MCF 10A (cell line): ENCODE measurements at regions not wholly inside any gene's neighbourhood (a gene's known extent, or its start where the extent isn't known, plus 50 kb on each side); places are given as distances from the start of the nearest gene placed in this dataset.

ENCODE experiments used
- BruUV-seq: library from RNA; stranded (reverse); fragments of 400-500 nt; replicated peaks from 2 replicates; lab custom pipeline; 2021; lab: Mats Ljungman, UMichigan
- CTCF ChIA-PET: fragments of 300-600 bp; sonication (Branson Sonifier 250); formaldehyde crosslinking; extraction: SDS; loops from one replicate; lab custom pipeline; 2021; ENCODE audit warnings: antibody characterized with exemption, inconsistent platforms; lab: Yijun Ruan, JAX
- POLR2A ChIA-PET: fragments of 300-600, 350-650 bp; sonication (Branson Sonifier 250); formaldehyde crosslinking; extraction: SDS; loops from one replicate; lab custom pipeline; 2020; ENCODE audit warnings: antibody characterized with exemption, inconsistent platforms; lab: Yijun Ruan, JAX
- DNase-seq: peaks from one replicate; pipeline ENCODE4 v3.0.0-alpha.2; 2018; ENCODE audit not compliant: unreplicated experiment
- H3K27ac Mint-ChIP-seq: one replicate; pipeline ENCODE4 v1.8.0; 2022; ENCODE audit warnings: mild to moderate bottlenecking, low read depth, mixed read lengths; ENCODE audit not compliant: unreplicated experiment
- H3K27me3 Mint-ChIP-seq: one replicate; pipeline ENCODE4 v1.8.0; 2022; ENCODE audit warnings: mixed read lengths; ENCODE audit not compliant: insufficient read depth, unreplicated experiment
- H3K36me3 Mint-ChIP-seq: one replicate; pipeline ENCODE4 v1.8.0; 2022; ENCODE audit warnings: mild to moderate bottlenecking, moderate library complexity, mixed read lengths; ENCODE audit not compliant: insufficient read depth, unreplicated experiment
- H3K4me1 Mint-ChIP-seq: one replicate; pipeline ENCODE4 v1.8.0; 2022; ENCODE audit warnings: mixed read lengths; ENCODE audit not compliant: insufficient read depth, unreplicated experiment
- H3K4me3 Mint-ChIP-seq: one replicate; pipeline ENCODE4 v1.8.0; 2022; ENCODE audit warnings: mild to moderate bottlenecking, moderate library complexity, mixed read lengths; ENCODE audit not compliant: unreplicated experiment
- H3K9me3 Mint-ChIP-seq: one replicate; pipeline ENCODE4 v1.8.0; 2022; ENCODE audit warnings: mixed read lengths; ENCODE audit not compliant: unreplicated experiment
- intact Hi-C: fragments of 100-400 bp; cut with micrococcal nuclease; formaldehyde crosslinking; loops from 2 replicates; pipeline ENCODE4 v1.14.1; 2022
- TF ChIP-seq, protein P1 (sequence below): fragments of 200-600 bp; IDR thresholded peaks from one replicate; pipeline ENCODE4 v1.8.0; 2022; ENCODE audit warnings: antibody characterized with exemption, mild to moderate bottlenecking; ENCODE audit not compliant: unreplicated experiment

DNA sequence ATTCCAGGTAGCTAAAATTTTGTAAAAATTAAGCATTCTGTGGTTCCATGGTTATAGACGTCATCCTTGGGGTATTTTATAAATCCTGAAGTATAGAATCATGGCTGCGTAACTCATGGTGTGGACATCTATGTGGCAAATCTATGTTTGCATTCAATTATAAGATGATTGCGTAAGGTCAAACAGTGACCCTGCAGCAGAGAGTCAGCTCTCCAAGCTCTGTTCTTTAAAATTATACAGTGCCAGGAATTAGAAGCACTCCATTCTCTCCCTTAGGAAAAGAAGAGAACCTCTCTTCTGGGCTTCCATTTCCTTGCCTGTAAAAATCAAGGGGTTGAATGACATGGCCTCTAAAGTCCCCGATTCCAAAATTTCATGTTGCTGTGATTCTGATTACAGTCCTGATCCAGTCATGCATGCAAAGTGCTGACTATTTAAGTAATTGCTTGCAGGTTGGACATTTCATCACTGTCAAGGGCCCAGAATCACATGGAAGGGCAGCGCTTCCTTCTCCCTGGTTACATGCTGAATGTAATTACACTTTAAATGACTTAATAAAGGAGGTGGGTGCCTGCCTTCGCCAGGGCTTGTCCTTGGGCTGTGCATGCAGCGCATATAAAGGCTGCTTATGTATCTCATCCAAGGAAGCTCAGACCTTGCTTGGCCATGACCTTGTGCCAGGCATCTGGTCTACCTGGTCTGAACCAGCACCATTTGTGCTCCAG, 550.7 kb downstream of the TYW1 start:
- TF ChIP-seq, protein P1, sequence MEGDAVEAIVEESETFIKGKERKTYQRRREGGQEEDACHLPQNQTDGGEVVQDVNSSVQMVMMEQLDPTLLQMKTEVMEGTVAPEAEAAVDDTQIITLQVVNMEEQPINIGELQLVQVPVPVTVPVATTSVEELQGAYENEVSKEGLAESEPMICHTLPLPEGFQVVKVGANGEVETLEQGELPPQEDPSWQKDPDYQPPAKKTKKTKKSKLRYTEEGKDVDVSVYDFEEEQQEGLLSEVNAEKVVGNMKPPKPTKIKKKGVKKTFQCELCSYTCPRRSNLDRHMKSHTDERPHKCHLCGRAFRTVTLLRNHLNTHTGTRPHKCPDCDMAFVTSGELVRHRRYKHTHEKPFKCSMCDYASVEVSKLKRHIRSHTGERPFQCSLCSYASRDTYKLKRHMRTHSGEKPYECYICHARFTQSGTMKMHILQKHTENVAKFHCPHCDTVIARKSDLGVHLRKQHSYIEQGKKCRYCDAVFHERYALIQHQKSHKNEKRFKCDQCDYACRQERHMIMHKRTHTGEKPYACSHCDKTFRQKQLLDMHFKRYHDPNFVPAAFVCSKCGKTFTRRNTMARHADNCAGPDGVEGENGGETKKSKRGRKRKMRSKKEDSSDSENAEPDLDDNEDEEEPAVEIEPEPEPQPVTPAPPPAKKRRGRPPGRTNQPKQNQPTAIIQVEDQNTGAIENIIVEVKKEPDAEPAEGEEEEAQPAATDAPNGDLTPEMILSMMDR, result no peak
- POLR2A ChIA-PET, result no interaction called here
- H3K4me1 Mint-ChIP-seq, result no peaks in the 10 kb centered on the region
- no peak for DNase-seq
- H3K36me3 Mint-ChIP-seq, result no peaks in the 10 kb centered on the region
- H3K4me3 Mint-ChIP-seq, result no peak overlapping the region
- no peaks in the 10 kb centered on the region for H3K27me3 Mint-ChIP-seq
- BruUV-seq, result no TSS peak
- H3K27ac Mint-ChIP-seq, result no peak overlapping the region
- H3K9me3 Mint-ChIP-seq, result peaks cover 33% of the 10 kb centered on the region
- intact Hi-C loops, result no loop called here
- CTCF ChIA-PET, result no interaction called here

DNA sequence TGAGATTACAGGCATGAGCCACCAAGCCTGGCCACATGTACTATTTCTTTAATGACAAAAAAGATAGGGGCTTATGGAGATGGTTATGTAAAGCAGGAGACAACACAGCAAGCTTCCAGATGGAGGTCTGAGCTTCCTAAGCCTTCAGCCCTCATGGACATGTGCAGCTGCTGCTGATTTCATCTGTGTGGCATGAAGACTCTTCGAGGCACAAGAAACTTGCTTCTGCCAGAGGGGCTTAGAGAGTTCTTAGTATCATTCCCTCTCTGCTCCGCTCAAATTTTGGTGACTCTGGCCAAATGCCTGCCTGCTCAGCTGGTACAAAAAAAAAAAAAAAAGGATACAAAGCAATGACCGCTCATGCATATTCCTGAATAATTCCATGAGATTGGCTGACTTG, 552.5 kb downstream of the TYW1 start:
- no peak overlapping the region for H3K4me3 Mint-ChIP-seq
- TF ChIP-seq, protein P1, result no peak
- POLR2A ChIA-PET, result no interaction called here
- intact Hi-C loops, result no loop called here
- peaks cover 33% of the 10 kb centered on the region for H3K9me3 Mint-ChIP-seq
- no peaks in the 10 kb centered on the region for H3K27me3 Mint-ChIP-seq
- no peaks in the 10 kb centered on the region for H3K4me1 Mint-ChIP-seq
- BruUV-seq, result no TSS peak
- H3K36me3 Mint-ChIP-seq, result no peaks in the 10 kb centered on the region
- DNase-seq, result no peak
- CTCF ChIA-PET, result no interaction called here
- H3K27ac Mint-ChIP-seq, result no peak overlapping the region

DNA sequence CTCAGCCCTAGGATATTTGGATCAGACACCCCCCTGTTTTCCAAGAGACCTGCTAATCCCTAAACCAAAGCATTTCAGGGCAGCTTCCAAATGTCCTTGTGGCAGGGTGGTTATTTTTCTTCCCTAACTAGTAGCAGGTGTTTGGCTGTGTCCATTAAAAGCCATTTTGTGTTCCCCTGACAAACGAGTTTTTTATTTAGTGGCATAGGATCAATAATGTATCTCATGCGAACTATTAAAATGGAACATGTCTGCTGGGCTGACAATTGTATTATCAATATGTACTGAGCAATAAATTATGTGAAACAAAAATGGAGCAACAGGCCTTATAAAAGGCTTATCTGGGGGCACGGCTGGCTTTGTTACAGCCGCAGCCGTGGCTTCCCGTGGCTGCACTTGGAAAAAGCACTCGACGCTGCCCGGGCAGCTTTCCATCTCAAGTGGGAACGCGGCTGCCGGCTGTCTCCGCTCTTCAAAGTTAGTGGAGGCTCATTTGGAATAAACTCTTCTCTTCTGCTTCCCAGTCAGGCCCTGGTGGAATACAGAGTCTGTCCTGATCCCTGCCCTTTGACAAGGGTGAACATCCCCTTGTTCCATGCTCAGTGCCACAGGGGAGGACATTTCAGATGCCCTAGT, 554.3 kb downstream of the TYW1 start:
- CTCF ChIA-PET, result no interaction called here
- no peak for DNase-seq
- Mint-ChIP-seq H3K9me3 (peaks cover 37% of the 10 kb centered on the region), H3K4me3 (no peak overlapping the region), H3K27ac (no peak overlapping the region), H3K36me3 (no peaks in the 10 kb centered on the region), H3K4me1 (no peaks in the 10 kb centered on the region), H3K27me3 (no peaks in the 10 kb centered on the region)
- TF ChIP-seq, protein P1, result no peak
- intact Hi-C loops, result no loop called here
- POLR2A ChIA-PET, result no interaction called here
- no TSS peak for BruUV-seq

DNA sequence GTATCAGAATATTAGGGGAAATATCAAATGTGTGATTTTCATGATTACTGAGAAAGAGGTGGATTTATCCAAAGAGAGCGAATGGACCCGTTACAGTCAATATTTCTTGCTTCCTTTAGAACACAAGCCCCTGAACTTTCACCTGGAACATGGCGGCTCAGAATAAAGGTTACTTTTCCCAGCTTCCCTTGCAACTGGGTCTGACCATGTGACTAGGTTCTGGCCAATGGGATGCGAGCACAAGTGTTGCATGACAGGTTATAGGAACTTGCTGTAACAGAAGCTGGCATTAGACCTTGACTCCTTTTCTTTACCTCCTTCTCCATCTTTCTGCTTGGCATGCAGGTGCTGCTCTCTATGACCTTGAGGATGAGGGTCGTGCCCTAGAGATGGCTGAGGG, 556.1 kb downstream of the TYW1 start:
- H3K9me3 Mint-ChIP-seq, result peaks cover 31% of the 10 kb centered on the region
- DNase-seq, result no peak
- H3K4me3 Mint-ChIP-seq, result no peak overlapping the region
- POLR2A ChIA-PET, result no interaction called here
- H3K27me3 Mint-ChIP-seq, result no peaks in the 10 kb centered on the region
- no peaks in the 10 kb centered on the region for H3K36me3 Mint-ChIP-seq
- H3K4me1 Mint-ChIP-seq, result no peaks in the 10 kb centered on the region
- TF ChIP-seq, protein P1, result no peak
- CTCF ChIA-PET, result interaction anchor here (0.6 kb wide), 1 partner anchor 475 kb away, joined by 3 read pairs; no protein-coding TSS in a partner anchor
- intact Hi-C loops, result no loop called here
- no peak overlapping the region for H3K27ac Mint-ChIP-seq
- no TSS peak for BruUV-seq
